OCI-LY1 (cell line): ENCODE measurements at regions not wholly inside any gene's neighbourhood (a gene's known extent, or its start where the extent isn't known, plus 50 kb on each side); places are given as distances from the start of the nearest gene placed in this dataset.

Source experiments
- H2AFZ ChIP-seq: fragments of 200-600 bp; sonication (generic), shearing (Covaris generic); 2 replicates; pipeline ENCODE4 v1.6.0; 2014; ENCODE audit warnings: antibody characterized with exemption, mild to moderate bottlenecking, low read length
- H3F3A ChIP-seq: fragments of 200-600 bp; sonication (generic), shearing (Covaris generic); 2 replicates; pipeline ENCODE4 v1.6.0; 2014; ENCODE audit warnings: mild to moderate bottlenecking, antibody characterized with exemption, low read length, moderate library complexity; ENCODE audit not compliant: insufficient read depth
- H3K27ac ChIP-seq: fragments of 200-600 bp; sonication (generic); 2 replicates; pipeline ENCODE4 v1.5.1; 2014; ENCODE audit warnings: low read length, mixed run types, mild to moderate bottlenecking, low read depth; ENCODE audit not compliant: poor library complexity, severe bottlenecking
- H3K27me3 ChIP-seq: fragments of 200-600 bp; sonication (generic); 2 replicates; pipeline ENCODE4 v1.6.0; 2014; ENCODE audit warnings: antibody characterized with exemption, mild to moderate bottlenecking, low read length, moderate library complexity; ENCODE audit not compliant: insufficient read depth
- H3K36me3 ChIP-seq: fragments of 200-600 bp; sonication (generic); 2 replicates; pipeline ENCODE4 v1.6.1; 2014; ENCODE audit warnings: mild to moderate bottlenecking, antibody characterized with exemption, low read length, moderate library complexity, mixed read lengths; ENCODE audit not compliant: insufficient read depth
- H3K4me1 ChIP-seq: fragments of 200-600 bp; sonication (generic); 2 replicates; pipeline ENCODE4 v1.5.1; 2014; ENCODE audit warnings: mild to moderate bottlenecking, low read length, moderate library complexity; ENCODE audit not compliant: insufficient read depth, severe bottlenecking
- H3K4me2 ChIP-seq: fragments of 200-600 bp; sonication (generic), shearing (Covaris generic); 2 replicates; pipeline ENCODE4 v1.6.1; 2014; ENCODE audit warnings: low read length
- H3K4me3 ChIP-seq: fragments of 200-600 bp; sonication (generic); 2 replicates; pipeline ENCODE4 v1.5.1; 2014; ENCODE audit warnings: low read length, low read depth, mild to moderate bottlenecking, mixed read lengths; ENCODE audit not compliant: poor library complexity, severe bottlenecking
- H3K79me2 ChIP-seq: fragments of 200-600 bp; shearing (Covaris generic); 2 replicates; pipeline ENCODE4 v1.6.1; 2016; ENCODE audit warnings: mixed run types, low read length, mixed read lengths; ENCODE audit not compliant: insufficient read depth
- H3K9ac ChIP-seq: fragments of 200-600 bp; sonication (generic), shearing (Covaris generic); 2 replicates; pipeline ENCODE4 v1.6.1; 2014; ENCODE audit warnings: mild to moderate bottlenecking, low read length, mixed read lengths
- H3K9me2 ChIP-seq: fragments of 200-600 bp; sonication (generic), shearing (Covaris generic); 2 replicates; pipeline ENCODE4 v1.6.1; 2014; ENCODE audit warnings: low read depth, mild to moderate bottlenecking, low read length, mixed read lengths
- H3K9me3 ChIP-seq: fragments of 200-600 bp; shearing (Covaris generic); 2 replicates; pipeline ENCODE4 v1.6.1; 2014; ENCODE audit warnings: low read length, mixed read lengths
- H4K20me1 ChIP-seq: fragments of 200-600 bp; sonication (generic), shearing (Covaris generic); 2 replicates; pipeline ENCODE4 v1.6.0; 2016; ENCODE audit warnings: mild to moderate bottlenecking, low read length; ENCODE audit not compliant: insufficient read depth
- CTCF ChIP-seq: fragments of 200-600 bp; sonication (generic), shearing (Covaris generic); IDR thresholded peaks from 2 replicates; pipeline ENCODE4 v1.5.1; 2017; ENCODE audit warnings: mild to moderate bottlenecking, antibody characterized with exemption, low read length, moderate library complexity, mixed read lengths
- EZH2 ChIP-seq: fragments of 200-600 bp; sonication (generic), shearing (Covaris generic); IDR thresholded peaks from 2 replicates; pipeline ENCODE4 v1.8.0; 2017; ENCODE audit warnings: borderline replicate concordance, mixed run types, mild to moderate bottlenecking, antibody characterized with exemption, low read length, moderate library complexity, mixed read lengths

- Histone ChIP-seq H3K9ac (no peak overlapping the region), H3K4me2 (no peak overlapping the region), H4K20me1 (no peaks in the 10 kb centered on the region), H3K4me3 (no peak overlapping the region), H3K4me1 (peaks cover 60% of the 10 kb centered on the region), H3F3A (no peaks in the 10 kb centered on the region), H2AFZ (no peak overlapping the region), H3K27me3 (no peaks in the 10 kb centered on the region), H3K79me2 (no peaks in the 10 kb centered on the region), H3K36me3 (no peaks in the 10 kb centered on the region), H3K9me3 (no peaks in the 10 kb centered on the region), H3K9me2 (no peaks in the 10 kb centered on the region), H3K27ac (no peak overlapping the region)
- no peak for TF ChIP-seq CTCF
- TF ChIP-seq EZH2: no peak
These were observed 169.6 kb upstream of the TLE3 start for GRCh38 chr15:70267306-70267705.

- Histone ChIP-seq H3F3A (no peaks in the 10 kb centered on the region), H3K9me2 (no peaks in the 10 kb centered on the region), H3K9me3 (no peaks in the 10 kb centered on the region), H2AFZ (no peak overlapping the region), H3K4me3 (no peak overlapping the region), H3K36me3 (no peaks in the 10 kb centered on the region), H3K27me3 (no peaks in the 10 kb centered on the region), H3K9ac (no peak overlapping the region), H3K4me2 (no peak overlapping the region), H3K79me2 (no peaks in the 10 kb centered on the region), H3K4me1 (peaks cover 62% of the 10 kb centered on the region), H3K27ac (peak overlapping the region; percentile 0), H4K20me1 (no peaks in the 10 kb centered on the region)
- TF ChIP-seq CTCF (no peak), EZH2 (no peak)
These were observed 168.8 kb upstream of the TLE3 start for GRCh38 chr15:70266412-70267121.

- Histone ChIP-seq H3K4me2 (no peak overlapping the region; the same call in 1 of the 2 replicates), H2AFZ (no peak overlapping the region), H4K20me1 (no peaks in the 10 kb centered on the region), H3K9ac (no peak overlapping the region), H3K9me3 (no peaks in the 10 kb centered on the region), H3K4me1 (peaks cover 62% of the 10 kb centered on the region), H3K27ac (peak overlapping the region; percentile 12), H3F3A (no peaks in the 10 kb centered on the region), H3K79me2 (no peaks in the 10 kb centered on the region), H3K36me3 (no peaks in the 10 kb centered on the region), H3K4me3 (no peak overlapping the region), H3K27me3 (no peaks in the 10 kb centered on the region), H3K9me2 (no peaks in the 10 kb centered on the region)
- TF ChIP-seq EZH2: no peak
These were observed 168.3 kb upstream of the TLE3 start for GRCh38 chr15:70265986-70266385.

- H3K9me3 ChIP-seq: no peaks in the 10 kb centered on the region
- no peaks in the 10 kb centered on the region for H3F3A ChIP-seq
- no peak overlapping the region for H3K4me2 ChIP-seq
- no peak overlapping the region for H3K4me3 ChIP-seq
- H3K9ac ChIP-seq: no peak overlapping the region
- no peaks in the 10 kb centered on the region for H3K79me2 ChIP-seq
- no peaks in the 10 kb centered on the region for H3K36me3 ChIP-seq
- no peaks in the 10 kb centered on the region for H4K20me1 ChIP-seq
- H3K9me2 ChIP-seq: no peaks in the 10 kb centered on the region
- H3K27me3 ChIP-seq: no peaks in the 10 kb centered on the region
- no peak overlapping the region for H3K27ac ChIP-seq
- H3K4me1 ChIP-seq: peaks cover 62% of the 10 kb centered on the region
- TF ChIP-seq CTCF (no peak; the same call in 1 of the 2 replicates), EZH2 (no peak)
- no peak overlapping the region for H2AFZ ChIP-seq
These were observed 167.8 kb upstream of the TLE3 start for GRCh38 chr15:70265466-70265978.
